AG04450 (cell line): ENCODE measurements at regions not wholly inside any gene's neighbourhood (a gene's known extent, or its start where the extent isn't known, plus 50 kb on each side); places are given as distances from the start of the nearest gene placed in this dataset.

Experiments
- CTCF ChIA-PET: fragments of 300-600, 350-600 bp; formaldehyde crosslinking; extraction: SDS; loops from one replicate; lab custom pipeline; 2022; ENCODE audit warnings: antibody characterized with exemption, inconsistent platforms; lab: Charles Lee
- POLR2A ChIA-PET: fragments of 350-600 bp; formaldehyde crosslinking; extraction: SDS; loops from one replicate; lab custom pipeline; 2021; ENCODE audit warnings: antibody characterized with exemption, inconsistent platforms; lab: Yijun Ruan, JAX
- DNase-seq: peaks from one replicate; pipeline ENCODE4 v3.0.0-alpha.2; 2011; ENCODE audit warnings: low read depth, low spot score
- H3K27ac ChIP-seq: one replicate; pipeline ENCODE4 v1.5.1; 2012; ENCODE audit warnings: low read depth, low read length, control low read depth
- H3K27me3 ChIP-seq: one replicate; pipeline ENCODE4 v1.6.0; 2012; ENCODE audit warnings: low read length; ENCODE audit not compliant: control insufficient read depth, insufficient read depth
- H3K4me3 ChIP-seq: 2 replicates; pipeline ENCODE4 v1.5.1; 2011; ENCODE audit warnings: mild to moderate bottlenecking, low read depth, low read length, control low read depth
- H3K9me3 ChIP-seq: 2 replicates; pipeline ENCODE4 v1.5.1; 2012; ENCODE audit warnings: low read length; ENCODE audit not compliant: control insufficient read depth, insufficient read depth
- TF ChIP-seq, protein P1 (sequence below): IDR thresholded peaks from 2 replicates; pipeline ENCODE4 v1.5.1; 2011; ENCODE audit warnings: low read depth, low read length, control low read depth, inconsistent platforms

DNA sequence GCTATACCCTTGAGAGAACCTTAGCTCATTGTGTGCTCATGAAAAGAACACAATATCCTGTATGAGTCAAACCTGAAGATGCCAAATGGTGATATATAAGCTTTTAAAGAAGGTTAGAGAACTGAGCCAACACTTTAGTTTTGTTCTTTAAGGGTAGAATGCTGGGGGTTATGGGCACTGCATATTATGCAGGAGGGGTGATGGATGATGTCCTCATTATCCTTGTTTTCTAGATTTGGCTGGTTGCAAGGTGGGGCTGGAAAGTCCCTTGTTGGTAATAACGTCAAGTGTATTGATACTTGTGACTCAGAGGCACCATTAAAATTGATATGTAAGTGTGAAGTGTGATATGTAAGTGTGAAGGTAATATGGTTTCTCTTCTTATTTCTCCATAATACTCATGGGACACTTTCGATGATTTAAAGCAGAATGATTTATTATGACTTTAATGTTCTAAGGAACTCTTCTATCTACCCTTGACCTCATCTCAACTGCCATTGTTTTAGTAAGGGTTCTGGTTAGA, 113.7 kb upstream of the DTNBP1 start:
- ChIA-PET POLR2A (no interaction called here), CTCF (no interaction called here)
- TF ChIP-seq, protein P1, sequence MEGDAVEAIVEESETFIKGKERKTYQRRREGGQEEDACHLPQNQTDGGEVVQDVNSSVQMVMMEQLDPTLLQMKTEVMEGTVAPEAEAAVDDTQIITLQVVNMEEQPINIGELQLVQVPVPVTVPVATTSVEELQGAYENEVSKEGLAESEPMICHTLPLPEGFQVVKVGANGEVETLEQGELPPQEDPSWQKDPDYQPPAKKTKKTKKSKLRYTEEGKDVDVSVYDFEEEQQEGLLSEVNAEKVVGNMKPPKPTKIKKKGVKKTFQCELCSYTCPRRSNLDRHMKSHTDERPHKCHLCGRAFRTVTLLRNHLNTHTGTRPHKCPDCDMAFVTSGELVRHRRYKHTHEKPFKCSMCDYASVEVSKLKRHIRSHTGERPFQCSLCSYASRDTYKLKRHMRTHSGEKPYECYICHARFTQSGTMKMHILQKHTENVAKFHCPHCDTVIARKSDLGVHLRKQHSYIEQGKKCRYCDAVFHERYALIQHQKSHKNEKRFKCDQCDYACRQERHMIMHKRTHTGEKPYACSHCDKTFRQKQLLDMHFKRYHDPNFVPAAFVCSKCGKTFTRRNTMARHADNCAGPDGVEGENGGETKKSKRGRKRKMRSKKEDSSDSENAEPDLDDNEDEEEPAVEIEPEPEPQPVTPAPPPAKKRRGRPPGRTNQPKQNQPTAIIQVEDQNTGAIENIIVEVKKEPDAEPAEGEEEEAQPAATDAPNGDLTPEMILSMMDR: no peak
- no peak overlapping the region for H3K27ac ChIP-seq
- H3K9me3 ChIP-seq: no peaks in the 10 kb centered on the region
- no peak for DNase-seq
- no peaks in the 10 kb centered on the region for H3K27me3 ChIP-seq
- H3K4me3 ChIP-seq: no peak overlapping the region

DNA sequence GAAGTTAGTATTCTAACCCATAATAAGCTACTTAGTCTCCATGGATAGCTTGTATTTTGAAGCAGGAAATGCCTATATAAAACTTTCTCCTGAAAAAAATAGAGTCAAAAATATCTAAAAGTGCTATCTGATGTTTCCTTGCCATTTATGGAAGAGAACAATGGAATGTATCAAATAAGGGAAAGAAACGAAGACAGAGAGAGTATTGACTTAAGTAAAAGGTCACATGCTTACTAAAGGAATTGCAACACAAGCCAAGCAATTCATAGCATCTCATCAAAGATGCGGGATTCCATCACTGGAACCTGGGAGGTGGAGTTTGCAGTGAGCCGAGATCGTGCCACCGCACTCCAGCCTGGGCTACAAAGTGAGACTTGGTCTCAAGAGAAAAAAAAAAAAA, 112.9 kb upstream of the DTNBP1 start:
- CTCF ChIA-PET: no interaction called here

DNA sequence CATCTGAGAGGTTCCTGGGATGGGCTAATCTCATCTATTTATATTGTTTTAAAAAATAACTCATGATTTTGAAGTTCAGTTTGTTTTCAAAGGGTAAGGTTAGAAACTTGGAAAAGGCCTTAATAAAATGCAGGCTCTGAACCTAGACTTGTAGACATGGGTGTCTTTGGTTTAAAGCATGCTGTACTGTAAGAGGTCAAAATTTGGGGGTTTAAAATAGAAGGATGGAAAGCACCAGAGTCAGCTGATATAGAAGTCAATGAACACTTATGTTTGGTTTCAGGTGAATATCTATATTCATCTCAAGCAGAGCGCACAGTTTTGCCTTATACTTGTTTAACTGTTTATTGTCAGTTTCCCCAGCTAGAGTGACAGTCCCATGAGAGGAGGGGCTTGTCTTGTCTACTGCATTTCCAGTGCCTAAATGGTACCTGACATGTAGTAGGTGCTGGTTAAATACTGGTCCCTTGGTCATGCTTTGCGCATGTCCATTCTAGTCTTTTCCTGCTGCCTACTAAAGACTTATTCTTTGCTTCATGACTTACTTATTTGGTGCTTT, 112.3 kb upstream of the DTNBP1 start:
- no peaks in the 10 kb centered on the region for H3K27me3 ChIP-seq
- H3K4me3 ChIP-seq: no peak overlapping the region
- POLR2A ChIA-PET: no interaction called here
- TF ChIP-seq, protein P1: no peak
- CTCF ChIA-PET: no interaction called here
- H3K27ac ChIP-seq: no peak overlapping the region
- H3K9me3 ChIP-seq: no peaks in the 10 kb centered on the region
- DNase-seq: no peak

More for the DNA sequence above, 112.9 kb upstream of the DTNBP1 start:
- Histone ChIP-seq H3K9me3 (no peaks in the 10 kb centered on the region), H3K27me3 (no peaks in the 10 kb centered on the region), H3K4me3 (no peak overlapping the region), H3K27ac (no peak overlapping the region)
- POLR2A ChIA-PET: no interaction called here
- no peak for DNase-seq
- TF ChIP-seq, protein P1: no peak

DNA sequence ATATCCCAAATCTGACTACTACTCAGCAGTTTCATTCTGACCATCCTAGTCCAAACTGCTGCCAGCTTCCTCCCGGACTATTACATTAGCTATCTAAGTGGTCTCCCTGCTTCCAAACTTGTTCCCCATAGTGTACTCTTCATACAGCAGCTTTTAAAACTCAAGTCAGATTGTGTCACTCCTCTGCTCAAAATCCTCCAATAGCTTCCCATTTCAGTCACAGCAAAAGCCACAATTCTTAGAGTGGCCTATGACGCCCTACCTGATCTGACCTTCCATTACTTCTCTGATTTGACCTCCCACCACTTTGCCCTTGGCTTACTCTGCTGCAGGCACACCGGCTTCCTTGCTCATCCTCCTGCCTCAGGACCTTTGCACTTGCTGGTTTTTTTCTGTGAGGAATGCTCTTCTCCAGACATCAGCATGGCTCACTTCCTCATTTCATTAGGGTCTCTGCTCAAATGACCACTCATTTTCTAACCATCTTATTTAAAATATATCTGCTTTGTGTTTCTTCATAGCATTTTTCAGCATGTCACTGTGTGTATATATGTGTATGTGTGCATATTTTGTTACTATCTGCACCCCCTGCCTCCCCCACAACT, 111.1 kb upstream of the DTNBP1 start:
- H3K27ac ChIP-seq: no peak overlapping the region
- H3K27me3 ChIP-seq: no peaks in the 10 kb centered on the region
- POLR2A ChIA-PET: no interaction called here
- CTCF ChIA-PET: no interaction called here
- no peak overlapping the region for H3K4me3 ChIP-seq
- no peak for DNase-seq
- TF ChIP-seq, protein P1: no peak
- no peaks in the 10 kb centered on the region for H3K9me3 ChIP-seq

DNA sequence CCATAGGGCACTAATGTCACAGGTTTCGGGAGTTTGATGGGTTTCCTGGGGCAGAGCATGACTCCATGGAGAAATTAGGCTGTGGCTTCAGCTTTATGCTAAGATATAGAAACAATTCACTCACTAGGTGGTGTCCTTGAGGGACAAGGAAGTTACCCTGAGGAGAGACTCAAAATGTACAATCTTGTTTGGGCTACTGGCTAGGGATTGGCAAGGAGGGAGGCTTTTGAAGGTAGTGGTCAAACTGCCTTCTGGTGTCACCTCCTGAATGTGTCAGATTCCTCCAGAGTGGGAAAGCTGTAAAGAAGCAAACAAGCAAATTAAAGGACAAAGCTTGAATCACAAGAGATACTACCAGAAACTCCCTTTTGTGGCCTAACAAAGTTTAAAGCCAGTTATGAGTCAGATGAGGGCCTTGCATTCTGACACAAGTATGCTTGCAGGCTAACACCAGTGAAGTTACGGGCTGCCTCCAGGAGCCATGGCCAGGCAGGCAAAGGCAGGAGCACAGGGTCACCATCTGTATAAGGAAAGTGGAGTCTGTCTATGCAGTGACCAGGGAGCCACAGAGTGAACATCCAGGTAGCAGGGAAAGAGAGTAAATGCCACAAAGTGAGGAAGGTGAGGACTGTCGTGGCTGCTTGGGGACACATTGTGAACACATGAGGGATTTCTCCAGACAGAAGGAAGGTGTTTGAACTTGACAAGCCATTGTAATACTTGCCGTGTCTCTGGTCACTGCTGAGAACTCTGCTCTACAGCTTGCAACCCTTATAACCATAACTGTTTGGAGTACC, 107.7 kb upstream of the DTNBP1 start:
- no peak for DNase-seq
- CTCF ChIA-PET: no interaction called here
- TF ChIP-seq, protein P1: no peak
- H3K4me3 ChIP-seq: no peak overlapping the region
- POLR2A ChIA-PET: no interaction called here
- H3K9me3 ChIP-seq: no peaks in the 10 kb centered on the region
- H3K27ac ChIP-seq: no peak overlapping the region
- no peaks in the 10 kb centered on the region for H3K27me3 ChIP-seq
